GM12874 (cell line): ENCODE measurements at regions not wholly inside any gene's neighbourhood (a gene's known extent, or its start where the extent isn't known, plus 50 kb on each side); places are given as distances from the start of the nearest gene placed in this dataset.

ENCODE experiments used
- CTCF ChIP-seq: IDR thresholded peaks from 2 replicates; pipeline ENCODE4 v1.5.1; 2011; ENCODE audit warnings: low read depth, mild to moderate bottlenecking, control low read depth, low read length, moderate library complexity; ENCODE audit not compliant: insufficient read depth

- no peak for TF ChIP-seq CTCF
Measured at GRCh38 chr16:55078153-55078552, 147.5 kb downstream of the IRX5 start.

- TF ChIP-seq CTCF = no peak
Measured at GRCh38 chr16:55078699-55079410, 148.2 kb downstream of the IRX5 start.

- TF ChIP-seq CTCF = no peak
Measured at GRCh38 chr16:55081622-55082590, 151.2 kb downstream of the IRX5 start.

- TF ChIP-seq CTCF = no peak
Measured at GRCh38 chr16:55082591-55082976, 151.9 kb downstream of the IRX5 start.

GRCh38 chr16:55083052-55083451, 152.4 kb downstream of the IRX5 start:
- no peak for TF ChIP-seq CTCF

- no peak for TF ChIP-seq CTCF
Measured at GRCh38 chr16:55088098-55088497, 157.4 kb downstream of the IRX5 start.

- TF ChIP-seq CTCF = no peak
Measured at GRCh38 chr16:55089600-55089999, 158.9 kb downstream of the IRX5 start.
